Left ventricle myocardium superior (tissue), 1 donor: ENCODE measurements at regions not wholly inside any gene's neighbourhood (a gene's known extent, or its start where the extent isn't known, plus 50 kb on each side); places are given as distances from the start of the nearest gene placed in this dataset.

Experiments
- ATAC-seq: fragments of 200-7000 bp; cut with Tn5 transposase; one replicate; pipeline ENCODE4 v1.9.1; 2020; ENCODE audit warnings: mild to moderate bottlenecking, moderate library complexity
- DNase-seq: peaks from one replicate; pipeline ENCODE4 v3.0.0-alpha.2; 2020
- intact Hi-C: fragments of 100-400 bp; cut with micrococcal nuclease; formaldehyde crosslinking; loops from one replicate; pipeline ENCODE4 v1.11.0; 2022
- donor health status: DM: no; HTN: yes; CAD: no; lungs with severe emphysema.

DNA sequence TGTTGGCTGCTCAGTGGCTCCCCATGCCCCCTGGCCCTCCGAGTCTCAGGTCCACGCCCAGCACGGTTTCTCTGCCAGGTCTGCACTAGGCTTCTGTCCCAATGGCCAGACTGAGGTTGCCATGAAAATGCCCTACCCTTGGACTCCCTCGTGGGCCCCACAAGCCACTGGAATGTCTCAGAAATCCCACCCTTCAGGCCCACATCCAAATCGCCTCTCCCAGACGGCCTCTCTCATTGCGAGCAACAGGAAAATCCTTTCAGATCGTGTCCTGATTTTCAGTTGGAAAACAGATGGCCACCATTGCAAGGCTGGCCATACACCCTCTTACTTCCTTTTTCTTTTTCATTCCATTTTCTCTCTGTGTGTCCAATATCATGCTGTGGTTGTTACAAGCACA, 77.3 kb downstream of the IRF2BPL start:
- intact Hi-C loops, result loop anchor here (10.0 kb wide), 1 partner anchor 74 kb away; the partner anchor contains the start of gene IRF2BPL
- no peak for ATAC-seq

DNA sequence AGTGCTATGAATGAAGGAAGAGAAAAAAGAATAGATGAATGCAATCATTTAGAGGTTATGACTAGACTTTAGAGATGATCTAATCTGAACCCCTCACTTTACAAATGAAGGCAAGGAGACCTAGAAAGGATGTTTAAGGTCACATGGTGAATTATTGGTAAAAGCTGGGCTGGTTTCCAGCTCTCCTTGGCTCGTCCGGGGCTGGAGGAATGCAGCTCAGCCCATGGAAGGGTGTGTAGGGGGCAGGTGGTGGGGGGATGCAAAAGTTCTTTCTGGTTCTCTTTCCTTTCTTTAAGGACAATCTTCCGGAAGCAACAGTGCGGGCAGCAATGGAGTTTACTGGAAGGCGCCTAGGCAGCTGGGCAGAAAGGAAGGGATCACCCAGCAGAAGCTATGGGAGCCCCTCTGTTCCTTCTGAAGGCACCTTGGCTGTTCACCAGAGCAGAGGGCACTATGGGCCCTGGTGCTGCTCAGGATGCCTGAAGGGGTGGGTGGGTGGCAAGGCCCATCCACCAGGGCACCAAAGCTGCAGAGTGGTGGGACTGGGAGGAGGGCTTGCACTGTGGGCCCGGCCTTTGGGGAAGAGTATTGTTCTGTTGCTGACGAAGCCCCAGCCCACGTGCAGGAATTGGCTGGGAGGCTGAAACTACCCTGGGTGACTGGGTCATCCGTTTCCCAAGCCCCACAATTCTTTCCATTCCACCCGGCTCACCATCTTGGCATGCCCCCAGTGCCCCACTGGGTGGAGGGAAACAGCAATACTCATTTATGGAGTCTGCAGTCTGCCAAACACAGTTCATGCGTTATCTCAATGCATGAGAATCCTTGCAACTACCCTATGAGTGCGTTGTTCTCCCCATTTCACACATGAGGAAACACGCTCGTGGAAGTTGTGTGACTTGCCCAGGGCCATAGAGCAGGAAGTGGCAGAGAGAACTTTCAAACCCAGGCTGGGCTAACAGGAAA, 78.2 kb downstream of the IRF2BPL start:
- intact Hi-C loops, result loop anchor here (10.0 kb wide), 1 partner anchor 74 kb away; the partner anchor contains the start of gene IRF2BPL
- DNase-seq, result no peak
- ATAC-seq, result no peak

More for the DNA sequence above, 77.3 kb downstream of the IRF2BPL start:
- DNase-seq, result no peak

DNA sequence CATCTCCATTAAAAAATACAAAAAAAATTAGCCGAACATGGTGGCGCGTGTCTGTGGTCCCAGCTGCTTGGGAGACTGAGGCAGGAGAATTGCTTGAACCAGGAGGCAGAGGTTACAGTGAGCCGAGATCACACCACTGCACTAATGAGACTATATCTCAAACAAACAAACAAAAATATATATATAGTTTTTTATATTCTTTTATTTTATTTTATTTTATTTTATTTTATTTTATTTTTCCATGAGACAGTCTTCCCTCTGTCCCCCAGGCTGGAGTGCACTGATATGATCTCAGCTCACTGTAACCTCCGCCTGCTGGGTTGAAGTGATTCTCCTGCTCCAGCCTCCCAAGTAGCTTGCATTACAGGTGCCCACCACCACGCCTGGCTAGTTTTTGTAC, 79.5 kb downstream of the IRF2BPL start:
- no peak for DNase-seq
- ATAC-seq, result no peak
- intact Hi-C loops, result no loop called here

DNA sequence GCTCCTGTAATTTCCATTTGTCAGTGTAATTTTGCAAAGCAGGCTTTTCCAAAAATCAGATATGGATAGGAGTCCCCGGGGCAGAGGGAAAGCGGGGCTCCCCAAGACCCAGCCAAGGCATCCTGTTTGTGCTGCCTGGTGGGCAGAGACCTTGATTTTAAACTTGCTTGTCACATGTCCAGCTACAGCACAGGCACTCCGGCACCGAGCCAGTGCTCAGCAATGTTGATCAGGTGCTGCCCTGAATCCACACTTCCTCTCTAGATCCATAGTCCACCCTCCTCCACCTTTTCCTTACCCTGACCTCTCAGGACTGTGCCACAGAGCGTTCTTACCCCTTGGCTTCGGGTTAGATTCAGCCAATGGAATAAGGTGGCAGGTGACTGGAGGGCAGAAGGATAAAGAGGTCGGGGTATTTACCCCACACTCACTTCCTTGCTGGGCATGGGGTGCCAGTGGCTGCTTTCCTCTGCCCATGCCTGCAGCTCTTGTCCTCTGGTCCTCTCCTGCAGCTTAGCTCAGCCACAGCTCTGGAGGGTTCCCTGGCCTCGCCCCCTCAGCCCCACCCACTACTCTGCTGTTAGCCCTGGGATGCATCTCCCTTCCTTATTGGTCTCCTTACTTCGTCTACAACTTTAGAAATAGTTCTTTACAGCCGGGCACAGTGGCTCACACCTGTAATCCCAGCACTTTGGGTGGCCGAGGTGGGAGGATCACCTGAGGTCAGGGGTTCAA, 80.1 kb downstream of the IRF2BPL start:
- peak; percentile 54 for DNase-seq
- intact Hi-C loops, result no loop called here
- ATAC-seq, result peak; percentile 5

DNA sequence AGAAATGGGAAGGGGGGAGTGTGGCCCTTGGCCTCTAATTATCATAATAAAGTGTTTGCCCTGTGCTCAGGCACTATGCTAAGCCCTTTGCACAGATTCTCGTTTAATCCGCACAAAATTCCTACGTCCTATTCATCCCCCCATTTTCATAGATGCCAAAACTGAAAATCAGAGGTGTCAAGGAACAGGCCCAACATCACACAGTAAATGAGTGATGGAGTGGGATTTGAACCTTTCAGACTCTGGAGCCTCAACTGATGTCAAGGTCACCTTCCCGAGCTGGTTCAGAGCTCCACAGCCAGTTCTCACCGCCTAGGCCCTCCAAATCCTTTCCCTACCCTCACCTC, 80.7 kb downstream of the IRF2BPL start:
- no peak for DNase-seq
- no peak for ATAC-seq
- intact Hi-C loops, result no loop called here

DNA sequence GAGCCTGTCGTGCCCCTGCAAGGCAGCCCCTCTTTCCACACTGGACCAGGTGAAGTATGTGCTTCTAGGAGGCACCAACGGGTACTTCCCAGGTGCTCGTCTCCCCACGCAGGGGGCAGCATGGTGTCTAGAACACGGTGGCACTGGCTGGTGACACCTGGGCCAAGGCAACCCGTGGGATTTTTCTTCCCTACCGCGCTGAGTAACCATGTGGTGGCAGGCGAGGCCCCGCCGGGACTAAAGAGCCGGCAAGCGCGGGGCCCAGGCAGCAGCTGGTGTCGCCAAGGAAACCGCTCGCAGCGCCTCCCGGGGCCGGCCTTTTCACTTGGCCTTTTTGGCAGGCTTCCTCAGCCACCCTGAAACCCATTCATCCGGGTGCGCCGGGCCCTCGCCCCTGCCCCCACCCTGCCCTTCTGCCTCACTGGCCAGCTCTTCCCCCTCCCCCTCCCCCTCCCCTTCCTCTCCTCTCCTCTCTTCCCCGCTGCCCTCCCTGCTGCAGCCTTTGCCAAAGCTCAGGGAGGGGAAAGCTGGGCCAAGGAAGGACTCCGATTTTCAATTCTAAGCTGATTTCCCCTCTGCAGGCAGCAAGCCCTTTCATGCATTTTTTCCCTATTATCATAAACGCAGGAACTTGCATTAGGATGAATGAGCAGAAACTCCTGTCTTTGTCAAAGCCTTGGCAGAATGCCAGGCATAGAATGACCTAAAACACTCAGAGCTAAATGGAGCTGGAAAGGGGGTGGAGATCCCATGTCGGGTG, 81.2 kb downstream of the IRF2BPL start:
- intact Hi-C loops, result no loop called here
- peak; percentile 95 for ATAC-seq
- DNase-seq, result peak; percentile 93

DNA sequence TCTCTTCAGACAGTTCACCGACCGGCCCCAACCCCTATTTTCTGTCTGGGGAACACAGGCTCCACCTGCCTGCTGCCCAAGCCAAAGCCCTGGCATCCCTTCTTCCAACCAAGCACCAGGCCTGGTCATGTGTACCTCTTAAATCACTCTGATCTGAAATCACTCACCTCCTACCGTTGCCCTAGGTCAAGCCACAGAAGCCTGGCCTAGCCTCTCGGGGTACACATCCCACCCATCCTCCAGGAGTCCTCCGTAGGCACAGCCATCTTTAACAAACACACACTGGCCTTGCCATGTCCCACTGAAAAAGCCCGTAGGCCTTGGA, 81.8 kb downstream of the IRF2BPL start:
- DNase-seq (no peak), ATAC-seq (peak; percentile 3)
- intact Hi-C loops, result no loop called here

DNA sequence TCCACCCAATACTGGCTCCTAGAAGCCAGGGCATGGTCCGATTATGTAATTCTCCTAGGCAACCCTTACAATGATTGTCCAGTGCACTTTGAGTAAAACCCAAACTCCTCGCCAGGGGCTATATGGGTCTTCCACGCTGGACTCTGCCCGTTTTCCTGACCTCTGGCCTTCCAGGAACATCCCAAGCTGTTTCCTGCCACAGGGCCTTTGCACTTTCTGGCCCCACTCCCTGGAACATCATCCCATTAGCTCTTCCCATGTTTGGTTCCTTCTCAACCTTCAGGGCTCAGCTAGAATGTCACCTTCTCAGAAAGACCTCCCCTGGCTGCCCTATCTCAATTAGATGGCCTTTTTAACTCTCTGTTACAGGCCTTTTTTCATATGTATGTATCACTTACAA, 85.4 kb downstream of the IRF2BPL start:
- ATAC-seq (no peak), DNase-seq (no peak)
- intact Hi-C loops, result no loop called here

DNA sequence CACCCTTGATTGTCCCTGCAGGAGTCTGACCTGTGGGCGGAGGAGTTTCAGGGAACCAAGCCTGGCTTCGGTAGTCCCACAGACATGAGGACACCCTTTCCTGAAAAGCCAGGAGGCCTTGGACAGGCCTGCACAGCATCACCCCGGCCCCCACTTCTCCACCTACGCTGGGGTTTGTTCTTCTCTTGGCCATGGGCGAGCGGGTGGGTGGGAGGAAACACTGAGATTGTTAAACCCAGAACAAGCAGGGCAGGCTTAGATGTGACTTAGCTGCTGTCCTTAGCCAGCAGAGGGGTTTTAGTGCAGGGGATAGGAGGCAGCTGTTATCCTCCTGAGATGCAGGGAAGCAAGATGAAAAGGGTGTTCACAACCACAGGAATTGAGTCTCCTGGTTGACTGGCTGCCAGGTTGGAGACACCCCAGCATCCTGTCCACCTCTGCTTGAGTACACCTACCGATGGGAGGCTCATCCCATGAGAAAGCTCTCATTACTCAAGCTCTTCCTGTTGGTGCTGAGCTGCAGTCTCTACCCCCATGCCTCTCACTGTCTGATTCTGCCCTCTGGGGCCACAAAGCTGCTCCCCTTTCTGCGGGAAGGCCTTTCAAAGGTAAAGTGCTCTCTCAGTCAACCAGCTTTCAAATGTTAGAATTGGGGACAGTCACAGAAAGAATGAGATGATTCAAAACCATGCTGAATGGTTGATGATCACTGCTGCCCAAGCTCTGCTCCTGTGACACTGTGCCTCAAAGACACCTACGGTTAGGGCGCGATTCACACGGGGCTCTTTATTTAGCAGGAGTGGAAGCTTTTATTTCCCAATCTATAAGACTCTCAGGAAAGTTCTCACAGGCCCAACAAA, 86.3 kb downstream of the IRF2BPL start:
- intact Hi-C loops, result no loop called here
- ATAC-seq (no peak), DNase-seq (no peak)

DNA sequence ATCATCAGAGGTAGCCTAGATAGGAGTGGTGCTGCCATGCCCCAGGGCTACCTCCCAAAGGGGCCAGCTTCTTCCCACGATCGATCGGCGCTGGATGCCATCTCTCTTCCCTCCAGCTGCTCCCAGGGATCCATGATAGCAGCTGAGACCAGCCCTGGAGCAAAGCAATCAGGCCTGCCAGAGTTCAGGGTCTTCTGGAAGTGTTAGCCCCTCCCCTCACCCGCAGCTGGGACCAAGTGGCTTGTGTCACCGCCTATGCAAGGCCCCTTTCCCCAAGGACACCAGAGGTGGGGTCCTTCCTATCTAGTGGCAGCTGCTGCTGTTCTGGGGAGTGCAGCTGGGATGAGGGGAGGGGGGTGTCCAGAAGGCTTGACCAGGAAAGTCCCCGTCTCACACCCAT, 87.0 kb downstream of the IRF2BPL start:
- no peak for DNase-seq
- intact Hi-C loops, result no loop called here

DNA sequence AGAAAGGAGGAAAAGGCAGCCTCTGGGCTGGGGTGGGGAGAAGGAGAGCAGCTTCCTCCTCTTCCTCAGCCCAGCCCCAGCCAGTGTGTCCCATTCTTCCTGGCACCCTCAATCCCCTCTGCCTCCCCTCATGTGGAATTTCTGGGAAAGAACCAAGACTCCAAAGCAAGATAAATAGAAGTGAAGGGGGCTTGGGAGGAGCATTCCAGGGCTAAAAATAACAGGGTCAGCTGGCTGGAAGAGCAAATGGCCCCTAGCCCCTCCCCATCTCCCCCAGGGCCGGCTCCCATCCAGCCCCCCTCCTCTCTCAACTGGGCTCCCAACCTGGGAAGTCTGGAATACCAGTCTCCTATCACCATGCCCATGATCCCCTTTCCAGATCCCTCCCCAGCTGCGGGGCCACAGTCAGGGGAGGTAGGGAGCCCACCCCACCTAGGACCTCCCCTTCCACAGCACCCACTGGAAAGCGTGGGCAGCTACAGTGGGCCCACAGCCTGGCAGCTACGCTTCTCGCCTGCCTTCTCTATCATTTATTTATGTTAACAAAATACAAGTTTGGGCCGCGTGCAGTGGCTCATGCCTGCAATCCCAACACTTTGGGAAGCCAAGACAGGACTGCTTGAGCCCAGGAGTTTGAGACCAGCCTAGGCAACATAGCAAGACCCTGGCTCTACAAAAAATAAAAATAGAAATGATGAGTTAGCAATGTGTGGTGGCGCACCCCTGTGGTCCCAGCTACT, 88.3 kb downstream of the IRF2BPL start:
- no peak for ATAC-seq
- intact Hi-C loops, result no loop called here
- no peak for DNase-seq

More for the DNA sequence above, 87.0 kb downstream of the IRF2BPL start:
- ATAC-seq, result no peak

DNA sequence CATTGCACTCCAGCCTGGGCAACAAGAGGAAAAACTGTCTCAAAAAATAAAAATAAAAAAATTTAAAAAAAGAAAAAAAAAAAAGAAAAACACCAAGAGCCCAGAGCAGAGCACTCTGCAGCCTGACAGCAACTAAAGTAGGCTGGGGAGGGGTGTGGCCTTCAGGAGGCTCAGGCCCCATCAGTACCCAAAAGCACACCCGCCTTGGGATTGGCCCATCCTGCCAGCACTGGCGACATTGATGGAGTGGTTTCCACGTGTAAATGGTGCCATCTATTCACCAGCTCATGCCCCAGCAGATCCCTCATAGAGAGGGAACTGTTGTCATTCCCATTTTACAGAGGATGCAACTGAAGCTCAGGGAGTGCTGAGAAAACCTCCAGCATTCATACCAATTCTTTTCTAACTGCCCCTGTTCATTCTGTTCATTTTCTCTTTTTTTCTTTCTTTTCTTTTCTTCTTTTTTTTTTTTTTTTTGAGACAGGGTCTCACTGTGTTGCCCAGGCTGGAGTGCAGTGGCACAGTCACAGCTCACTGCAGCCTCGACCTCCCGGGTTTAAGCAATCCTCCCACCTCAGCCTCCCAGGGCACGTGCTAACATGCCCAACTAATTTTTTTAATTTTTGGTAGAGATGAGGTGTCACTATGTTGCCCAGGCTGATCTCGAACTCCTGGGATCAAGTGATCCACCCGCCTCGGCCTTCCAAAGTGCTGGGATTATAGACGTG, 89.3 kb downstream of the IRF2BPL start:
- DNase-seq (no peak), ATAC-seq (no peak)
- intact Hi-C loops, result no loop called here

DNA sequence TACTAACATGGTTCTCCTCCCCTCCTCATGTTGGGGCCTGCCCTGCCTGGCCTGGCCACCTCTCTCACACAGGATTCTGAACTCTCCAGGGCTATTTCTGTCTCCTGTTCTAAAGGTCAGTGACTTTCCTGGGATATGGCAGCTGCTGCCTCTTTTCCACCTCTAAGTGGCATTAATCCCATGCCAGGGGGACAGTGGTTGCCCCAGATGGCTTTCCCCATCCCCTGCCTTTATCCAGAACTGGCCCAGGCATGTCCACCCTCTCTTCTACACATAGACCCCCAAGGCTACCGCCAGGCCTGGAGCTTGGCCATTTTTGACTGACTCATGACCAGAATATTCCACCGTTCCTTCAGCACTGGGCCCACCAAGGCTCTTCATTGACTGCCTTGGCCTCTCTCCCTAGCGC, 90.4 kb downstream of the IRF2BPL start:
- intact Hi-C loops, result no loop called here
- no peak for DNase-seq
- ATAC-seq, result peak; percentile 56

DNA sequence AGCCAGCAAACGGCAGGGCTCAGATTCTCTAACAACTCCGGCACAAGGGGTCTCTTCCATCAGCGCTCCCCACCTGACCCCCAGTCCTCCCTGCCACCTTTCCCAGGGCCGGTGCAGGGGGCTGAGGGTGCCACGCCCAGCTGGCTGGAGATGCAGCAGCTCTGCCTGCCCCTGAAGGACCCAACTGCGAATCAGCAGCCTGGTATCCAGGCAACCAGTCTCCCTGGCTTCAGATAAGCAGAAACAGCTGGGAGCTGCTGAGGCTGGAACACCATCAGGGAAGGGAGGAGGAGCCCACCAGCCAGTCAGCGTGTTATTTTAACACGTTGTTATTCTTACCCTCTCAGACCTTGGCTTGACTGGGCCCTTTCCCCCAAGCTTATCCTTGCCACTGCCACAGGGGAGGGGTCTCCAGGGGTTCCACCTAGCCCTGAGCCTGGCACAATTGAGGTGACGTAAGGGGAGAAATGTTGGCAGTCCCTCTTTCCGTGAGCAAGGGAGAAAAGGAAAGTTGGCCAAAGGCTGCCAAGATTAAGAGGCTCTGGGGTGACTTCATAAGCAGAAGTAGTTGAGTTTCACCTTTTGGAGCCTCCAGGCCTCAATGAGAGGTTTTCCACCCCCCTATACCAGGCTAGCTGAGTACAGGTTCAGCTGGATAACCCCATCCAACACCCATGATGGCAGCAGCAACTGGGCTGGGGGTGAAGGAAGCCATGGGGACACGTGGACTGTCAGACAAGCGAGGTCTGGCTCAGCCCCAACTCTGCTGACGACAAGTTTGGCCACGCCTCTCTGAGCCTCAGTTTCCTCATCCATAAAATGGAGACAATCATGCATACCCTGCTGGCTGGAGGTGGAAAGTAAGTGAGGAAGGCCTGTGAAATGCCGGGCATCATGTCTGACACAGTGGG, 91.1 kb downstream of the IRF2BPL start:
- intact Hi-C loops, result no loop called here
- peak; percentile 92 for ATAC-seq
- DNase-seq, result peak; percentile 75

DNA sequence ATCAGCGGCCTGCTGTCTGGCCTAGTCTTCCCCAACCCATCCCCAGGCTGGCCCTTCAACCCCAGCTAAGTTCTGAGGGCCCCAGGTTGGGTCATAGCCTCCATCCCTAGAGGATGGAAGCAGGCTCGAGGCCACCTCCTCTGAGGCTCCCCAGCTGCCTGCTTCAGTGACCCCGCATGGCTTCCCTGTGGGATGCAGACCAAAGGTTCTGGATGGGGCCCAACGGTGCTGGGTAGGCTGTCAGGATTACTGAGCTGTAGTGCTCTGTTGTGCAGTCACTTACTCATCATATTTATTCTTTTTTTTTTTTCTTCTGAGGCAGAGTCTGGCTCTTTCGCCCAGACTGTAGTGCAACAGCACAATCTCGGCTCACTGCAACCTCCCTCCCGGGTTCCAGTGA, 92.0 kb downstream of the IRF2BPL start:
- intact Hi-C loops, result no loop called here
- peak; percentile 44 for ATAC-seq
- peak; percentile 59 for DNase-seq

DNA sequence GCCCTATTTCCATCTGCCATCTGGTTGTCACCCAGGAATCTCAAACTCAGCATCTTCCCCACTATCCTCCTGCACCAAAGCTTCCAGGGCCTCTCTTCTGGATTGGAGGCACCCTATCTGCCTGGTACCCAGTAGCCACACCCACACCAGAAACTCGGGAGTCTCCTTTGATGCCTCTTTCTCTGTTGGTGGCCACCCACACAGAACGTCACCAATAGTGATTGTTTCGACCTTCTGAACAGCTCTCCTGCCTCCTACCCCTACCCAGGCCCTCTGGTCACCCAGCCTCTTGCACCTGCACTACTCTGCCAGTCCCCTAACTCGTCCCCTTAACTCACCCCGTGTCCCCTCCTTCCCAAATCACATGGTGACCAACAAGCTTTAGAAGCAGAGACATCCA, 95.0 kb downstream of the IRF2BPL start:
- ATAC-seq (no peak), DNase-seq (no peak)
- intact Hi-C loops, result no loop called here
